SKM-1 treated with dmso at 0.1 percent for 144 hours (cell line): ENCODE measurements at regions not wholly inside any gene's neighbourhood (a gene's known extent, or its start where the extent isn't known, plus 50 kb on each side); places are given as distances from the start of the nearest gene placed in this dataset.

Experiments
- DNase-seq: peaks from one replicate; lab custom pipeline; 2025; ENCODE audit not compliant: unreplicated experiment; lab: John Stamatoyannopoulos, UW

- DNase-seq: no peak
Measured at GRCh38 chr18:39549144-39549543, 1983.5 kb upstream of the CELF4 start.

GRCh38 chr18:39531659-39532058 is 1966.1 kb upstream of the CELF4 start:
- no peak for DNase-seq

- DNase-seq: no peak
Measured at GRCh38 chr18:39529358-39529757, 1963.8 kb upstream of the CELF4 start.

- no peak for DNase-seq
Measured at GRCh38 chr18:39527465-39527864, 1961.9 kb upstream of the CELF4 start.

DNA sequence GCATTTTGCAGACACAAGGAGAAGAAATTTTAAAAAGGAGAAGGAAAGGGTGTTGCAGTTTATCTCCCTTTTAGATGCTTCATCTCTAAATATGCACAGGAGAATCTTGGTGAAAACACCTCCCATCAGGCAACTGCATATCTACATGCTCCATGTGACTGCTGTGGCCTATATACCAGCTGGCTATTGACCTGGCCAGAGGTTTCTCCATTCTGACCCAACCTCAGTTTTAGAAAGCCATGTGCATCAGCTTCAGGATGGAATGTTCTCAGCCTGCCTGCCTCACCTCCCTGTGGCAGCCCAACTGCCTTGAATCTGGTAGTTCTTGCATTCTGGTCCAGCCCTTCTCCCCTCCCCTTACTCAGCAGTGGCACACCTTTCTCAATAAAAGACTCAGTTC is 1958.8 kb upstream of the CELF4 start:
- no peak for DNase-seq

DNA sequence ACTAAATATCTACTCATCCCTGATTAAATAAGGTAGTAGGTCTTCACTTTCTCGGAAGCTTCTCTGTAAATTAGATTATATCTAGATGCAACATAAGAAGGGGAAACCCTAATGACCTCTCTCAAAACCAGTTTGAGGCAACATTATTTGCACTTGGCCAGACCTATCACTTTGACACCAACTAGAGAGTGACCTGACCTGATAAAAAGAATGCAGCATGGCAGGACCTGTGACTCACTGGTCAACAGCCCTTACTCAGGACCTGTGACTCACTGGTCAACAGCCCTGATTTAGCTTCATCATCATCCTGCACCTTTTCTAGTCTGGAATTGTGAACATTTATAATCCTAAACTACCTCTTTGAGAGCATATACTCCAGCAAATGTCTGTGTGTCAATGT is 1957.7 kb upstream of the CELF4 start:
- DNase-seq: no peak

DNA sequence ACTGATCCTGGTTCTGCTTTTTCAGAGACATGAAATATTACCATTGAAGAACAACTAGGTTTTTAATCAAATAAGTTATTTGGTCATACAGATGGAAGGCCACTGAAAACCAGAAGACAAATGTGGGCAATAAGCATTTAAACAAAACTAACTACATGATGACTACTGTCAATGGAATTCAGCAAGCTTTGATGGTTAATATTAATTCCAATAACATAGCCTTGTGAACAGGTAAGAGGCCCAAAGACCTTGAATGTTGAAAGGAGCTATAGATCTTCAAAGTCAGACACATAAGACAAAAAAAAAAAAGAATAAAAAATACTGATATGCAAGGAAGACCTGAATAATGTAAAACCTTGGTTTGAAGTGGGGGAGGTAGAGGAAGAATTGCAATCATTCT is 1955.6 kb upstream of the CELF4 start:
- DNase-seq: no peak

- no peak for DNase-seq
Measured at GRCh38 chr18:39519741-39520140, 1954.1 kb upstream of the CELF4 start.

- no peak for DNase-seq
Measured at GRCh38 chr18:39515299-39515698, 1949.7 kb upstream of the CELF4 start.

GRCh38 chr18:39513186-39513585 is 1947.6 kb upstream of the CELF4 start:
- DNase-seq: no peak

- no peak for DNase-seq
Measured at GRCh38 chr18:39506581-39507330, 1941.2 kb upstream of the CELF4 start.

- no peak for DNase-seq
Measured at GRCh38 chr18:39500306-39500705, 1934.7 kb upstream of the CELF4 start.

GRCh38 chr18:39497821-39498220 is 1932.2 kb upstream of the CELF4 start:
- DNase-seq: no peak

DNA sequence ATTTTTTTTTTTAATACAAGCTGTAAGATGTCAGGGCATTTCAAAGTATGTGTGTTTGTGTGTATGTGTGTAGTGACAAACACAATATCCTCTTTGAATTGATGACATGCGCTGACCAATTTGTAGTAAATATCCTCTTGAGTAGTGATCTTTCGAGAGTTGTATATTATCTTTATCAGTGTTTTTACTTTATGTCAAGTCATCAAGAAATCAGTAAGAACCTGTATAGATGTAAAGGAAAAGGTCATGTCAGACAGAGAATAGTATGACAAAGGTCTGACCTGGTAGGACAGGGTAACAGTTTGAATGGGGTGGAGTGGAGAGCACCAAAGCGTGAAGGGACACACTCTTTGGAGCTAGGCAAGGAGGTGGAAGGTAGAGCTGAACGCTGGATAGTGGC is 1931.4 kb upstream of the CELF4 start:
- DNase-seq: no peak

DNA sequence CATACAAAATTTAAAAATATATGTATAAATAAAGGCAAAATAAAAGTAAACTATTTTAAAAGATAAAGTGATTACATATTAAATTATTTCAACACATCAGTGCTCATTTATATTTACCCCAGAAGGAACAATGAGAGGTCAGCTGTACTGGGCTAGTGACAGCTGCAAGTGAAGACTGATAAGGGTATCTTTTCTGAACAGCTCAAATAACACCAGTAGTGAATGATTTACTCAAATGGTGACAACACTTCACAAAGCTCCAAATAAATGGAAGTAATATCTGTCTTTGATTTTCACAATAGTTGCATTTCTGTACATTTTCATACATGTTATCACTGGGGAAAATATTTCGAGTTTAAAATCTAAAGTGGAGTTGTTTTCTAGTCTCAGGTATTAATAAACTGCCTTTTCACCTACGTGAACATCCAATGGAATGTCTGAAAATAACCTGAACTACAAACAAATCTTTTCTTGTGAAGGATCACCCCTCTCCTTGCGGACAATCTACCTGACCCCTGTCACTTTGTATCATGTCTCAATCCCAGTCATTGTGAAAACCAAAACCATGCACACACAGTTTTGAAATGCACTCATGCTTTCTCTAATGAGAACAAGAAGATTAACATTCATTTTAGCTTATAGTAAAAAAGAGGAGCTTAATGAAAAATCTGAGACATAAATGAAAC is 1928.8 kb upstream of the CELF4 start:
- DNase-seq: no peak

DNA sequence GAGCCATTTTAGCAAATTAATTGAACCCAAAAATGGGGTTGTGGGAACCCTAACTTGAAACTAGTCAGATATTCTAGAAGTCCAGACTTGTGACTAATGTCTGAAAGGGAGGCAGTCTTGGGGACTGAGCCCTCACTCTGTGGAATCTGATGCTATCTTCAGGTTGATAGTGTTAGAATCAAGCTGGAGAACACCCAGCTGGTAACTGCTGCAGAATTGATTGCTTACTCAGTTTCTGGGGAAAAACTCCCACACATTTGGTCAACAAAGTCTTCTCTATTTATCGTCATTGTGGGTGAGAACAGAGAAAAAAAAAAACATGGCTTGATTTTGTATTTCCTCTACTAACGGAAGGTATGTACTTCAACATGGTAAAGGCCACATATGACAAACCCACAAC is 1925.8 kb upstream of the CELF4 start:
- DNase-seq: no peak

DNA sequence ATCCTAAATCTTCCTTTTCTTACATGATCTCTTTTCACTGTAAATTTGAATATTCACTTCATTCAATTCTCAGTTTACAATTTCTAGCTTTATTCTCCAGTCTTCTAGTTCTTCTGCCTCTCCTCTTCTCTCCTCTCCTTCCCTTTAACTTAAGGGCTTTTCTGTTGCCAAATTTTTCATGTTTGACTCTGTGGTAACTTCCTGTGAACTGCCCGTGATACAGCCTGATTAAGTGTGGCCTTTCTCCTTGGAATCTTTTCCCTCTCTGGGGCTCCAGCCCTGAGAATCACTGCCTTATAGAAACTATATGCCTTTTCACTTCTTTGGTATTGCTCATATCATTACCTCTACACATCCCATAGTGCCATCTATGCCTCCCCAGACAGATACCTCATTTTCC is 1923.8 kb upstream of the CELF4 start:
- no peak for DNase-seq

DNA sequence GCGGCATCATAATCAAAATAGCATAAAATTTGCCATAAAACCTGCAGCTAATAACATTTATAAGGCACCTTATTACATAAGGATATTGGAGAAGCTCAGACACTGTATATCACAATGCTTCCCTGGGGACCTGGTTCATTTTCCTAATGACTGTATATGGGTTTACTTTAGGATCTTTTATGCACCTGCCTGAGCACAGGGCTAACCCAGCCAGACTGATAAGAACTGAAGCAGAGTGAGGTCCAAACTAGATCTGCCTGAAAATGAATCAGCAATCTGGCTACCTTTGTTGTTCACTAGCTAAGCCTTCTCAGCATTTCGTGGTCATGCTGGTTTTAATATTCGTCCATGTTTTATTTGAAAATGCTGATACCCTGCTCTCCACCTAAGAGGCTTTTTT is 1922.3 kb upstream of the CELF4 start:
- no peak for DNase-seq

- DNase-seq: no peak
Measured at GRCh38 chr18:39486268-39486667, 1920.7 kb upstream of the CELF4 start.

- no peak for DNase-seq
Measured at GRCh38 chr18:39485696-39486095, 1920.1 kb upstream of the CELF4 start.

GRCh38 chr18:39481281-39481680 is 1915.7 kb upstream of the CELF4 start:
- DNase-seq: no peak

DNA sequence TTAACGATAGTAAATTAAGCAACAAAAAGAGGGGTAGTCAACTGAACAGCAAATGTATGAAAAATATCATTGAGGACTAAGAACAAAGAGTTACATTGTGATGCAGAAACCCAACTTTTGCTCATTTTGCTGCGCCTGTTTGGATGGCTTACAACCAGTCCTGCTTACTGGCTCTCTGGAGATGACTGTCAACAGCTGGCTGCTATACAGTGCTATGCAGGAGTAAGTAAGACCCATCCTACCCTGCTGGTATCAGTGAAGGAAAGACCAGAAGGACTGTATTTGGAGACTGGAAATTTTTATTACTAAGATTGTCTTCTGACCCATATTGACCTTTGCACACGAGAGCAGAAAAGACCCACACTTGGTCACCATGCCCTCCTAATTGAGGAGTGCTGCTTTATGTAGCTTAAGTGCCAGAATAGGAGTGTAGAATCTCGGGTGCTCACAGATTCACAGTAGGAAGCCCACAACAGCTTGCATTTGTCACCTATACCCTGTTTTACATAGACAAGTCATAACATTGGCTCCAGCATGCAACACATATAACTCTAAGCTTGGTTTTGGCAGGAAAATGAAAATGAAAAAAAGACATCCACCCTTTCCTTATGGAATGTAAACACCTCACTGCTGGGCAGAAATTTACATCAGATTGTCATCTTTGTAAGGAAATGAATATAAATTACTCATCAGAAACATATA is 1915.0 kb upstream of the CELF4 start:
- DNase-seq: no peak
